ENCODE measurements at regions not wholly inside any gene's neighbourhood (a gene's known extent, or its start where the extent isn't known, plus 50 kb on each side); places are given as distances from the start of the nearest gene placed in this dataset.

DNA sequence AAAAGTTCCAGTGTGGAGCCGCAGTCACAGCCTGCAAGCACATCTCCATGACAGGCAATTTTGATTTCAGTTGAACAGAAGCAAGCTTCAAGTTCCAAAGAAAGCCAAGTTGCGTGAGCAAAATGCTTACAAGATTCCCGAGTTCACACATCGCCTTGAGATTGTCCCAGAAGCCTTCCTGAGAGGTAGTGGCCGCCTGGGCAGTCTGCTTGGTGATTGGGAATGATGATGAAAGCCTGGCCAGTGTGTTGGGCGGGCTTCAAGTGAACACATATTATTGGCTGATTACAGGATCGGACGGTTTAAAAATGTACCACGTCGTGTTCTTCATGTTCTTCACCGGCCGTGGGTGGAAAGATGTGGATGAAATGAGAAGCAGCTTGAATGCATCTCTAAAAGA lies 185.5 kb downstream of the FOXL1 start:
- Histone ChIP-seq H3K36me3 (ENCODE audit: low read depth) (no peaks in the 10 kb centered on the region), H3K4me1 (ENCODE audit: low read depth) (no peaks in the 10 kb centered on the region), H3K4me3 (no peak overlapping the region), H3K9me3 (no peaks in the 10 kb centered on the region)
- intact Hi-C loops (cut with DNase I, micrococcal nuclease): no loop called here
- TF ChIP-seq, protein P1, sequence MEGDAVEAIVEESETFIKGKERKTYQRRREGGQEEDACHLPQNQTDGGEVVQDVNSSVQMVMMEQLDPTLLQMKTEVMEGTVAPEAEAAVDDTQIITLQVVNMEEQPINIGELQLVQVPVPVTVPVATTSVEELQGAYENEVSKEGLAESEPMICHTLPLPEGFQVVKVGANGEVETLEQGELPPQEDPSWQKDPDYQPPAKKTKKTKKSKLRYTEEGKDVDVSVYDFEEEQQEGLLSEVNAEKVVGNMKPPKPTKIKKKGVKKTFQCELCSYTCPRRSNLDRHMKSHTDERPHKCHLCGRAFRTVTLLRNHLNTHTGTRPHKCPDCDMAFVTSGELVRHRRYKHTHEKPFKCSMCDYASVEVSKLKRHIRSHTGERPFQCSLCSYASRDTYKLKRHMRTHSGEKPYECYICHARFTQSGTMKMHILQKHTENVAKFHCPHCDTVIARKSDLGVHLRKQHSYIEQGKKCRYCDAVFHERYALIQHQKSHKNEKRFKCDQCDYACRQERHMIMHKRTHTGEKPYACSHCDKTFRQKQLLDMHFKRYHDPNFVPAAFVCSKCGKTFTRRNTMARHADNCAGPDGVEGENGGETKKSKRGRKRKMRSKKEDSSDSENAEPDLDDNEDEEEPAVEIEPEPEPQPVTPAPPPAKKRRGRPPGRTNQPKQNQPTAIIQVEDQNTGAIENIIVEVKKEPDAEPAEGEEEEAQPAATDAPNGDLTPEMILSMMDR (IDR thresholded peaks at IDR 0.05): no peak
- DNase-seq: no peak
- no peak for ATAC-seq

DNA sequence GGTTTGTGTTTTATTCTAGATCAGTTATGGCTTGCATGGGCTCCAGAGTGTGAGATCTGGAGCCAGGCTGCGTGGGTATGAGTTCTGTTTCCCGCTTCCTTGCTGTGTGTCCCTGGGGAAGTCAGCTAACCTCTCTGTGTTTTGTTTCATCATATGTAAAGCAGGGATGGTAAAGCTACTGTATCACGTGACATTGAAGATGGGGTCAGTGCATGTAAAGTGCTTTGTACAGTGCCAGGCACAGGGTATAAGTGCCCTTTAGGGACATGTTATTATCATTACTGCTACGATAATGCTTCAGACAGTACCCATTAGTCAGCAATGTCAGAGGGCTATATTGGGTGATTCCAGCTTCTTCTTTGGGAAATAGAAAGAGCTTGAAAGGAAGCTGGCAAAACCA lies 186.2 kb downstream of the FOXL1 start:
- Histone ChIP-seq H3K36me3 (ENCODE audit: low read depth) (no peaks in the 10 kb centered on the region), H3K4me1 (ENCODE audit: low read depth) (no peaks in the 10 kb centered on the region), H3K9me3 (no peaks in the 10 kb centered on the region), H3K4me3 (no peak overlapping the region)
- ATAC-seq (no peak), DNase-seq (no peak)
- TF ChIP-seq, protein P1 (IDR thresholded peaks at IDR 0.05): no peak
- intact Hi-C loops (cut with DNase I, micrococcal nuclease): no loop called here

DNA sequence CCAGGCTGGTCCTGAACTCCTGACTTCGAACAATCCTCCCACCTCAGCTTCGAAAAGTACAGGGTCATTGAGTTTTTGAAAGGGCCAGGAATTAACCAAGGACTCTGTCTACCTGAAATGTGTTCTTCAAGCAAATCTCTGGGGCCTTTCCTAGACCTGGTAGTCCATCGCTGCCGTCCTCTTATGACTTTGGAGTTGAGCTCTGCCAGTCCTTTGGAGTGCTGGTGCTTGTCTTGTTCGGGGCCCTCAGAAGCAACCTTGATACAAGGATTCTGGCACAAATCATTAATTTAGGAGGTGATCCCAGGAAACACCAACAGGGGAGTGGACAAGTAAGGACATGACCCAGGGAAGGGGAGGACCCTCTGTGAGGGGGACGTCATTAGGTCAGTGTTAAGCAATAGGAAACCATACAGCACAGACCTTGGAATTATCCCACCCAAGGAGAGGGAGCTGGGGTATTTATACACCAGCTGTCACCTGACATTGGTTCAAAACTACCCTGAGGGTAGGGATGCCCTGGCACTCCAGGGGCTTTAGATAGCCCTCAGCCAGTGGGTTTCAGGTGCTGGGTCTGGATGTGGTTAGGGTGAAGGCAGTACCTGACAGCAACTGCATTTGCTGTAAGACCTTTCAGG lies 187.2 kb downstream of the FOXL1 start:
- TF ChIP-seq, protein P1 (IDR thresholded peaks at IDR 0.05): no peak
- Histone ChIP-seq H3K36me3 (ENCODE audit: low read depth) (no peaks in the 10 kb centered on the region), H3K4me3 (no peak overlapping the region), H3K4me1 (ENCODE audit: low read depth) (no peaks in the 10 kb centered on the region), H3K9me3 (no peaks in the 10 kb centered on the region)
- intact Hi-C loops (cut with DNase I, micrococcal nuclease): no loop called here
- ATAC-seq: no peak
- DNase-seq: no peak

DNA sequence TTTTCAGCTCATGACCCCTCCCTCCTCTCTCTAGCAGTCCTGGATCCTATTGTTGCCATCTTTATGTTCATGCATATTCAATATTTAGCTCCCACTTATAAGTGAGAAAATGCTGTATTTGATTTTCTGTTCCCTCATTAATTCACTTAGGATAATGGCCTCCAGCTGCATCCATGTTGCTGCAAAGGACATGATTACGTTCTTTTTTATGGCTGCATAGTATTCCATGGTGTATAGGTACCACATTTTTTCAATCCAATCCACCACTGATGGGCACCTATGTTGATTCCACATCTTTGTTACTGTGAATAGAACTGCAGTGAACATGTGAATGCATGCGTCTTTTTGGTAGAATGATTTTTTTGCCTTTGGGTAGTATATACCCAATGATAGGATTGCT lies 188.4 kb downstream of the FOXL1 start:
- H3K36me3 ChIP-seq (ENCODE audit: low read depth): no peaks in the 10 kb centered on the region
- intact Hi-C loops (cut with DNase I, micrococcal nuclease): no loop called here
- ATAC-seq: no peak

DNA sequence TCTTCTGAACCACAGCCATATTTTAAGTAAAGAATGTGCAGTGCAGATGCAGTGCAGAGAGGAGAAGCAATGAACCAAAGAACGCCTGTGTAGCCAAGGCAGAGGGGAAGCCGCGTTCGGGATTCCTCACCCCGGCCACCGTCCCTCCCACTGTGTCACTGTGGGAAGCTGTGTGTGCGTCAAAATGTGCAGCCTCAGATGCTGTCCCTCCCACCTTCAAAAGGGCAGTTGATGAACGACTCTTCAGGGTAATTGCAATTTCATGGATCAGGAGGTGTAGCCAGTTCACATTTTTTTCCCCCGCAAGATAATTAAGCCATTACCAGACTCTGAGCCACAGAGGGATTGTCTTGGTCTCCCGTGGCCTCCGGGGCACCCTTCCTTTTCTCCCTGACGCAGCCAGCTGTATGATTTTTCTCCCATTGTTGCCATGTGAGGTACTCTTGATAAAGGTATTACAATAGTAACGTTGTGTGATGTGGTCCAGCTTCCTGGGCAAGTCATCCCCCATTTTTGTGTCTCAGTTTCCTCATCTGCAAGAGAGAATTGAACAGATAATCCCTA lies 190.0 kb downstream of the FOXL1 start:
- intact Hi-C loops (cut with DNase I, micrococcal nuclease): no loop called here
- no peaks in the 10 kb centered on the region for H3K36me3 ChIP-seq (ENCODE audit: low read depth)
- H3K4me3 ChIP-seq: no peak overlapping the region
- H3K4me1 ChIP-seq (ENCODE audit: low read depth): no peaks in the 10 kb centered on the region
- no peaks in the 10 kb centered on the region for H3K9me3 ChIP-seq
- ATAC-seq (no peak), DNase-seq (no peak)
- TF ChIP-seq, protein P1 (IDR thresholded peaks at IDR 0.05): no peak

More for the DNA sequence above, 188.4 kb downstream of the FOXL1 start:
- no peak for DNase-seq
- TF ChIP-seq, protein P1 (IDR thresholded peaks at IDR 0.05): no peak
- Histone ChIP-seq H3K4me3 (no peak overlapping the region), H3K9me3 (no peaks in the 10 kb centered on the region), H3K4me1 (ENCODE audit: low read depth) (no peaks in the 10 kb centered on the region)

All from mucosa of descending colon (tissue), 3 donors.